Neural cell (in vitro differentiated cells): ENCODE measurements at regions not wholly inside any gene's neighbourhood (a gene's known extent, or its start where the extent isn't known, plus 50 kb on each side); places are given as distances from the start of the nearest gene placed in this dataset.
A peak's percentile ranks its signal among the peaks of the same experiment; 100 is the strongest.

Source experiments
- H2AFZ ChIP-seq: fragments of 200-600, 300-800 bp; sonication (generic), shearing (Covaris generic); 2 replicates; pipeline ENCODE4 v1.6.0; 2014; ENCODE audit warnings: low read depth, mild to moderate bottlenecking, antibody characterized with exemption, low read length, moderate library complexity
- H3F3A ChIP-seq: fragments of 200-600 bp; shearing (Covaris generic); 2 replicates; pipeline ENCODE4 v1.6.1; 2016; ENCODE audit warnings: mild to moderate bottlenecking, moderate library complexity, mixed read lengths, antibody characterized with exemption, low read length; ENCODE audit not compliant: insufficient read depth, poor library complexity, severe bottlenecking
- H3K27ac ChIP-seq: fragments of 200-600, 300-800 bp; sonication (generic), shearing (Covaris generic); 2 replicates; pipeline ENCODE4 v1.5.1; 2014; ENCODE audit warnings: mild to moderate bottlenecking, low read length, moderate library complexity
- H3K27me3 ChIP-seq: fragments of 300-800, 200-600 bp; sonication (generic), shearing (Covaris generic); 2 replicates; pipeline ENCODE4 v1.6.0; 2014; ENCODE audit warnings: mild to moderate bottlenecking, low read depth, low read length, moderate library complexity; ENCODE audit not compliant: insufficient read depth
- H3K36me3 ChIP-seq: fragments of 300-800, 200-600 bp; sonication (generic), shearing (Covaris generic); 2 replicates; pipeline ENCODE4 v1.5.1; 2014; ENCODE audit warnings: mild to moderate bottlenecking, antibody characterized with exemption, low read length, moderate library complexity; ENCODE audit not compliant: insufficient read depth
- H3K4me2 ChIP-seq: fragments of 300-800, 200-600 bp; sonication (generic), shearing (Covaris generic); 2 replicates; pipeline ENCODE4 v1.6.0; 2014; ENCODE audit warnings: mild to moderate bottlenecking, low read length
- H3K4me3 ChIP-seq: fragments of 300-800, 200-600 bp; sonication (generic), shearing (Covaris generic); 2 replicates; pipeline ENCODE4 v1.5.1; 2014; ENCODE audit warnings: mild to moderate bottlenecking, low read length, moderate library complexity
- H3K79me2 ChIP-seq: fragments of 200-600 bp; shearing (Covaris generic); replicated peaks from 2 replicates; pipeline ENCODE4 v1.6.0; 2014; ENCODE audit warnings: mild to moderate bottlenecking, low read length, moderate library complexity; ENCODE audit not compliant: insufficient read depth
- H3K9ac ChIP-seq: fragments of 300-800, 200-600 bp; sonication (generic), shearing (Covaris generic); 2 replicates; pipeline ENCODE4 v1.6.1; 2016; ENCODE audit warnings: mild to moderate bottlenecking, low read length, mixed read lengths
- H3K9me2 ChIP-seq: fragments of 200-600 bp; shearing (Covaris generic); 2 replicates; pipeline ENCODE4 v1.6.1; 2016; ENCODE audit warnings: mild to moderate bottlenecking, low read length, mixed read lengths; ENCODE audit not compliant: insufficient read depth
- H3K9me3 ChIP-seq: fragments of 200-600, 300-800 bp; sonication (generic), shearing (Covaris generic); 2 replicates; pipeline ENCODE4 v1.6.1; 2016; ENCODE audit warnings: mild to moderate bottlenecking, mixed run types, low read length, moderate library complexity, mixed read lengths
- H4K20me1 ChIP-seq: fragments of 200-600 bp; shearing (Covaris generic); 2 replicates; pipeline ENCODE4 v1.6.1; 2016; ENCODE audit warnings: mild to moderate bottlenecking, mixed run types; ENCODE audit not compliant: insufficient read depth
- EP300 ChIP-seq: fragments of 450-650 bp; conservative IDR thresholded peaks from 2 replicates; pipeline ENCODE4 v1.6.1; 2014; ENCODE audit warnings: antibody characterized with exemption, mild to moderate bottlenecking, moderate library complexity; ENCODE audit not compliant: poor library complexity, severe bottlenecking
- EZH2 ChIP-seq: fragments of 200-600, 300-800 bp; shearing (Covaris generic), sonication (generic); IDR thresholded peaks from 2 replicates; pipeline ENCODE4 v1.6.1; 2014; ENCODE audit warnings: antibody characterized with exemption, low read length, borderline replicate concordance, mild to moderate bottlenecking; ENCODE audit not compliant: insufficient read depth, poor library complexity, severe bottlenecking
- MXI1 ChIP-seq: fragments of 450-650 bp; conservative IDR thresholded peaks from 2 replicates; pipeline ENCODE4 v1.6.1; 2014; ENCODE audit warnings: antibody characterized with exemption, mild to moderate bottlenecking; ENCODE audit not compliant: poor library complexity, severe bottlenecking
- POLR2AphosphoS5 ChIP-seq: IDR thresholded peaks from 2 replicates; pipeline ENCODE4 v1.6.1; 2012
- RAD21 ChIP-seq: fragments of 450-650 bp; conservative IDR thresholded peaks from 2 replicates; pipeline ENCODE4 v1.6.1; 2014; ENCODE audit warnings: antibody characterized with exemption, mild to moderate bottlenecking, moderate library complexity
- REST ChIP-seq: IDR thresholded peaks from 2 replicates; pipeline ENCODE4 v1.6.1; 2012; ENCODE audit warnings: borderline replicate concordance
- SMC3 ChIP-seq: fragments of 450-650 bp; conservative IDR thresholded peaks from 2 replicates; pipeline ENCODE4 v1.6.1; 2014; ENCODE audit warnings: antibody characterized with exemption, mild to moderate bottlenecking, moderate library complexity; ENCODE audit not compliant: poor library complexity
- TAF1 ChIP-seq: IDR thresholded peaks from 2 replicates; pipeline ENCODE4 v1.6.1; 2012; ENCODE audit warnings: low read depth
- TF ChIP-seq, protein P1 (sequence below): fragments of 450-650 bp; IDR thresholded peaks from 2 replicates; pipeline ENCODE4 v1.5.1; 2014; ENCODE audit warnings: antibody characterized with exemption, mild to moderate bottlenecking, moderate library complexity; ENCODE audit not compliant: poor library complexity, severe bottlenecking

- Histone ChIP-seq H3F3A (no peaks in the 10 kb centered on the region), H3K36me3 (no peaks in the 10 kb centered on the region), H4K20me1 (no peaks in the 10 kb centered on the region), H3K9me2 (no peaks in the 10 kb centered on the region), H3K79me2 (peaks cover 3% of the 10 kb centered on the region), H3K4me3 (peak overlapping the region; percentile 15), H3K9ac (no peak overlapping the region), H3K27ac (peak overlapping the region; percentile 13), H3K9me3 (no peaks in the 10 kb centered on the region), H3K4me2 (peak overlapping the region; percentile 34), H3K27me3 (no peaks in the 10 kb centered on the region), H2AFZ (no peak overlapping the region)
- TF ChIP-seq EZH2 (no peak), REST (peak; percentile 92), EP300 (peak; percentile 24)
These were observed 108.5 kb downstream of the C9orf152 start for GRCh38 chr9:110099236-110100095.

DNA sequence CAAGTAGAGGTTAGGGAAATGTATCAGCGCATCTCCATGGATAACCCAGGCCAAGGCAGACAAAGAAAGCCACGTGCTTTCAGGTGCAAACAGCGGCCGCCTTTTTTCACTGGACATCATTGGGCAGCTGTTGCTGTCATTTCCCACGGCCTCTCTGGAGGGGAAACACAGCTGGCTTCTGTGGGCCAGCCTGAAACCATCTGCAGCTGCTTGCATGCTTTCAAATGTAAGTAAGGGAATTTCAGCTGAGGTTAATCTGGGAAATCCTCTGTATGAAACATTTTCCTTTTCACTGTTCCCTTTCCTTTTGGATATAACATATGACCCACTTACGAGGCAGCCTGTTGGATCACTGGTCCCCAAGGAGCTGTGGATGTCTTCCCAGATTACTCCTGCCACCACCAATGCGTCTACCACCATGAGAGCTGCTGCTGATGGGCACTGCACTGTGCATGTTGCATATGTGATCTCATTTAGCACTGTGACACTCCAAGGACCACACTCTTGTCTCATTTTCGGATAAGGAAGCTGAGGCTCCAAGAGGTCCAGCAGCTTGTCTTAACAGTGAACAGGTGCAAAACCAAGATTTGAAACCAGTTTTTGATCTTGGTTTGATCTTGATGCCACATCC, 106.3 kb downstream of the C9orf152 start:
- Histone ChIP-seq H3K9me2 (no peaks in the 10 kb centered on the region), H3K27me3 (no peaks in the 10 kb centered on the region), H3K4me3 (no peak overlapping the region), H3K36me3 (no peaks in the 10 kb centered on the region), H3K4me2 (no peak overlapping the region), H3F3A (no peaks in the 10 kb centered on the region), H3K27ac (no peak overlapping the region), H4K20me1 (no peaks in the 10 kb centered on the region), H3K9ac (no peak overlapping the region), H3K79me2 (no peaks in the 10 kb centered on the region), H2AFZ (no peak overlapping the region), H3K9me3 (no peaks in the 10 kb centered on the region)
- TF ChIP-seq SMC3, result no peak
- no peak for TF ChIP-seq EP300
- TF ChIP-seq, protein P1, sequence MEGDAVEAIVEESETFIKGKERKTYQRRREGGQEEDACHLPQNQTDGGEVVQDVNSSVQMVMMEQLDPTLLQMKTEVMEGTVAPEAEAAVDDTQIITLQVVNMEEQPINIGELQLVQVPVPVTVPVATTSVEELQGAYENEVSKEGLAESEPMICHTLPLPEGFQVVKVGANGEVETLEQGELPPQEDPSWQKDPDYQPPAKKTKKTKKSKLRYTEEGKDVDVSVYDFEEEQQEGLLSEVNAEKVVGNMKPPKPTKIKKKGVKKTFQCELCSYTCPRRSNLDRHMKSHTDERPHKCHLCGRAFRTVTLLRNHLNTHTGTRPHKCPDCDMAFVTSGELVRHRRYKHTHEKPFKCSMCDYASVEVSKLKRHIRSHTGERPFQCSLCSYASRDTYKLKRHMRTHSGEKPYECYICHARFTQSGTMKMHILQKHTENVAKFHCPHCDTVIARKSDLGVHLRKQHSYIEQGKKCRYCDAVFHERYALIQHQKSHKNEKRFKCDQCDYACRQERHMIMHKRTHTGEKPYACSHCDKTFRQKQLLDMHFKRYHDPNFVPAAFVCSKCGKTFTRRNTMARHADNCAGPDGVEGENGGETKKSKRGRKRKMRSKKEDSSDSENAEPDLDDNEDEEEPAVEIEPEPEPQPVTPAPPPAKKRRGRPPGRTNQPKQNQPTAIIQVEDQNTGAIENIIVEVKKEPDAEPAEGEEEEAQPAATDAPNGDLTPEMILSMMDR, result no peak
- TF ChIP-seq EZH2, result no peak
- TF ChIP-seq RAD21, result no peak
- no peak for TF ChIP-seq TAF1
- no peak for TF ChIP-seq MXI1
- TF ChIP-seq REST, result no peak
- TF ChIP-seq POLR2AphosphoS5, result no peak
